GM21786 (cell line): ENCODE measurements at regions not wholly inside any gene's neighbourhood (a gene's known extent, or its start where the extent isn't known, plus 50 kb on each side); places are given as distances from the start of the nearest gene placed in this dataset.

Experiments used
- ATAC-seq: cut with Tn5 transposase; IDR thresholded peaks from one replicate; pipeline ENCODE4 v1.9.1; 2021; ENCODE audit not compliant: unreplicated experiment

GRCh38 chr13:73857106-73857505, 277.1 kb downstream of the KLF12 start:
- ATAC-seq = no peak

- no peak for ATAC-seq
Observed at GRCh38 chr13:73851104-73851503, 283.1 kb downstream of the KLF12 start.

DNA sequence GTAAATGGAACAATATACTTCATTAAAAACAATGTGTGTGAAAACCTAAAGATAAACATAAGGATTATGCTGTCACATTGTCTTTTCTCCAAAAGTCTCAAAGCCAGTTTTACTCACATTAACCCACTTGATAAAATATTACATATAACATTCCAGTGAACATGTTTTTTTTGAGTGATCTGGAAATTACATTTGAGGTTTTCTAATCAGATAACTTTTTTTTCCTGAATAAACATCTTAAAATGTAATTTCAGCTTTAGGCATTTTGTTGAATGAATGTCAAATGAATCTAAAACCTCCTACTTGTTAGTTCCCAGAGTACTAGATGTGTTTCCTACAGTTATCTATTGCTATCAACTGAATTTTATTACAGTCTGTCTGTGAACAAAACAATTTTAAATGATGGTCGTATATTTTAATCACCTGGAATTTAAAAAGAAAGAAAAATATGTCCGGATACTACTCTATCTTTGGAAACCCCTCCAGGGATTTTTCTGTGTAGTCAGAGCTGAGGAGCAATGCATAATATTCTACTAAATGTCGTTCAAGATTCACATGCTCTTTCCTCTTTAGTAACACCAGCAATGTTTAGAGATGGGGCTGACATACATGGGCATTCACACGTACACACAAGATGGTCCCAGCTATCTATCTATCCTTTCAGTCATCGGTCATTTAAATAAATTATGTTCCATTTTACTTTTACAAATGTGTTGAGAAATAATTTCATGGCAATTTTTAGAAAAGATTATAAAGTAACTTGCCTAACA, 283.9 kb downstream of the KLF12 start:
- no peak for ATAC-seq

GRCh38 chr13:73849292-73849691, 284.9 kb downstream of the KLF12 start:
- ATAC-seq = no peak

DNA sequence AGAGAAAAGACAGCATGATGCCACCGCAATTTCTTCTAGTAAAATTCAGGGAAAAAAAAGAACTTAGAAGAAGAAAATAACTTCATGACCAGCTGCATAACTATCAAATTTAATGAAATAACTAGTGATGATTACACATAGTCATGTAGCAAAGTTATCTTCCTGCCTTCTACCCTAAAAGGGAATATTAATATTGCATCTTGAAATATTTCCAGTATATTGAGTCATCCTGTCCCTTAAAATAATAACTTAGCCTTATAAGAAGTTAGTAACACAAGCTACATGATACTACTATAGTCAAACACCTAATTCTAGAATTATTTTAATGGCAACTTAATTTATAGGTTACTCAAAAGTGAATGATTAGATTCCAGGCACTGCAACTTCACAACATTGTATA, 289.2 kb downstream of the KLF12 start:
- no peak for ATAC-seq

- no peak for ATAC-seq
Observed at GRCh38 chr13:73842626-73843025, 291.6 kb downstream of the KLF12 start.

DNA sequence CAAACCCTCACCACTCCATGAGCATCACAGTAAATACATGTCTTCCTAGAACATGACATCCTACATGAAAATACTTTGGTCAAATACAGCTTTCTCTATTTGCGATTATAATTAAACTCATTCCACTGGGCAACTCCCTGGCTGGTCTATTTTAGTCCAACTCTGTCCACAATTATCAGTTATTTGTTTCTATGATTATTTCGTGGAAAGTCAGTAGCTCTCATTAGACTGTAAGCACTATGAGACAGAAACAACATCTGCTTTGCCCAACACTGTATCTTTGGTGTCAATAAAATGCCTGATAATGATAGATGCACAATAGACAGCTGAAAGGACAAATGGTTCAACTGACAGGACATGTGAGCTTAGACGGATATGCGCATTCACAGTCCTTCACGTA, 292.0 kb downstream of the KLF12 start:
- ATAC-seq = no peak

- ATAC-seq = no peak
Observed at GRCh38 chr13:73837147-73837546, 297.1 kb downstream of the KLF12 start.

- peak; percentile 64 for ATAC-seq
Observed at GRCh38 chr13:73835138-73835721, 299.0 kb downstream of the KLF12 start.

DNA sequence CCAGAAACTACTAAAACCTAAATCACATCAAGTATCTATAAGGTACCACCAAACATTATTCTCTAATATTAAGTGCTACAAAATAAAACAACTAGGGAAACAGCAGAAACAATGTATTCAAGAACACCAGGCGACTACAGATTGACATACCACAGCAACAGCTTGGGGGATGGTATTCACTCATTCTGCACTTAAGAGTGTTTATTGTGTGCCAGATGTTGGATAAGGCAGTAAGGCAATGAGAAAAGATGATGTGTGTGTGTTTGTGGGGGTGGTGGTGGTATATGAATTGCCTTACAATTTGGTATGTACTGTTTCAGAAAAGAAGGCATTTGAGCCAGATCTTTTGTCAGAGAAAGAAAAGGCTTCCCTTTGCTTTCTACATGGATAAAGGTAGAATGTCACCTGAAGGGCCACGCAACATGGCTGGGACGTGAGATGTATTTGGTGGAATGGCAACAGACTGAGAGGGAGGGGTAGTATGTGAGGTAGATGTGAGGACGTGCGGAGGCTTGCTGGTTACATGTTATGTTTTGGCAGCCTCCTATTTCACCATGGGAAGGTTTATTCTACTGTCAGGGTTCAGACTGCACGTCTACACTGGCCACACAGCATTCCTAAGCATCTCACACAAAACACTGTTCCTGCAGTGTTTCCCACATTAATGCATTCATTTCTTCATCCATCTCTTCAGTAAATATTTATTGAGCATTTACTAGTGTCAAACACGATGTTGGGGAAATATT, 300.7 kb downstream of the KLF12 start:
- ATAC-seq = no peak

- no peak for ATAC-seq
Observed at GRCh38 chr13:73832825-73833224, 301.4 kb downstream of the KLF12 start.

DNA sequence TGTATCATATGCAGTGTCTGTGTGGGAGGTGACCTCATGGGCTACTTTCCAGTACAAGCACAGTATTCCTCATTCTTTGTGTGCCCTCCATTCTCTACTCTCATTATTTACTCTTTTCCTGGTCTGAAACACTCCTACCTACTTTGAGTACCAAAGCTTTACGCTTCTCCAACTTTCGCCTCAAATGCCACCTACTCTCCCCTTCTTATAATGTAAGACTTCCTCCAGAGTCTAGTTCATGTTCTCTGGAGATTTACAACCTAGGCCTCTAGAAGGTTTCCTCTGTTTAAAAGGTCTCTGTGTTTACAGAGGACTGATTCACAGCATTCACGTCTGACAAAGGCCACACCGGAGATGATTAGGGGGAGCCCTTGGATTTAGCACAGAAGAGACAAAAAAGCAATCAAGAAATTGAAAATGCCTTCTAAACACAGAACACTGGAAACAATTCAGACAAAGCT, 302.0 kb downstream of the KLF12 start:
- no peak for ATAC-seq

- ATAC-seq = no peak
Observed at GRCh38 chr13:73829416-73829815, 304.8 kb downstream of the KLF12 start.

DNA sequence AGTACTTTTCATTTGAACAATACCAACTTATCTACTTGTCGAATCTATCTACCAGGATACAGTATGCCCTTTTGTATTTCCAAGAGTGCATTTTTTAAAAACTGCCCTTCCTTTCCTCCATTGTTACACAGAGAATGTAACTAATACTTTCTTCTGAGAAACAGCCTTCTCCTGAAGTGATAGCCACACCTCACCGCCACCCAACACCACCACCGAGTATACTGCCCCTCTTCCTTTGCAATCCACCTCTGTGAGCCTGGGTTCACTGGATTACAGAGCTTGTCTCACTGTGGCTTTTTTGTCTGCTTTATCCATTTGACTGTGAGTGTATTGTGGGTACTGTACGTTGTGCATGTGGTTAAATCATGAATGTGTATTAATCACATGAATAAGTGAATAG, 305.4 kb downstream of the KLF12 start:
- ATAC-seq = no peak

DNA sequence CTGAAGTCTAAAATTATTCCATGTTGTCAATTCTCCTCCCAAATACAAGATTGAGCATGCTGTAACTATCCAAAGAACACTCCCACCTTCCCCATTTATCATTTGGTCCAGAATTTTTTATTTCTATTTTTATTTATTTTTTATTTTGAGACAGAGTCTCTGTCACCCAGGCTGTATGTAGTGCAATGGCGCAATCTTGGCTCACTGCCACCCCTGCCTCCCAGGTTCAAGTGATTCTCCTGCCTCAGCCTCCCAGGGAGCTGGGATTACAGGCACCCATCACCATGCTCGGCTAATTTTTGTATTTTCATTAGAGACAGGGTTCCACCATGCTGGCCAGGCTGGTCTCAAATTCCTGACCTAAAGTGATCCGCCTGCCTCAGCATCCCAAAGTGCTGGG, 306.8 kb downstream of the KLF12 start:
- no peak for ATAC-seq

- ATAC-seq = no peak
Observed at GRCh38 chr13:73825143-73825542, 309.1 kb downstream of the KLF12 start.

- no peak for ATAC-seq
Observed at GRCh38 chr13:73822668-73823592, 311.3 kb downstream of the KLF12 start.

- peak; percentile 51 for ATAC-seq
Observed at GRCh38 chr13:73820688-73821087, 313.5 kb downstream of the KLF12 start.

DNA sequence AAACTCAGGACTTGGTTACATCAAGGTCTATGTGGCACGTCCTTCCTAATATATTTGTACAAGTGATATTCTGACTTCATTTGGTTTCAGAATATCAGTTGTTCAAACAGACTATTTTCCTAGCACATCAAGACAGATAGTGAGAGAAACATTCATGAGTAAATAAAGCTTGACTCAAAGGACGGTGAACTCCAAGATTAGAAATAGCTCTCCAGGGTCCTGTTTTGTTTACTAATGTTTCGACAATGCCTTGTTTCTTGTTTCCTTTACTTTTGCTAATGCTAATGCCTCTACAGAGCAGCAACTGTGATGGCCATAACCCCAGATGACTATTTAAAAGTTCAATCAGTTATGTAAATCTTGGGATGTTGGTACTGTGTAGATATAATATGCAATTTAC, 313.9 kb downstream of the KLF12 start:
- no peak for ATAC-seq

GRCh38 chr13:73819711-73820110, 314.5 kb downstream of the KLF12 start:
- ATAC-seq = no peak

DNA sequence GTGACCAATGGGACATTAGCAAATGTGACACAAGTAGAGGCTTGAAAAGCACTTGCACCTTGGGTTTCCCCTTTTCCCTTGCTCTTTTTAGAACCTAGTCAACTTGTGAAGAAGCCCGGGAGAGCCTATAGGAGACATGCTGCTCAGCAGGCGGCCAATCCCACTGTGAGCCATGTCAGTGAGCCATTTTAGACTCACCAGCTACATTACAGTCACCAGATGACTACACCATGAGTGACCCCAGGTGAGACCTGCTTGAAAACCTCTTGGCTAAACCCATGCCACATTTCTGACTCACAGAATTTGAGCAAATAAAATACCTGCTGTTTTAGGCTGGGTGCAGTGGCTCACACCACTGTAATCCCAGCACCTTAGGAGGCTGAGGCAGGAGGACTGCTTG, 317.5 kb downstream of the KLF12 start:
- no peak for ATAC-seq
